A549 (cell line): ENCODE measurements at regions not wholly inside any gene's neighbourhood (a gene's known extent, or its start where the extent isn't known, plus 50 kb on each side); places are given as distances from the start of the nearest gene placed in this dataset.
A peak's percentile ranks its signal among the peaks of the same experiment; 100 is the strongest.

Experiments
- ATAC-seq, 2 experiments: fragments of 200-7000 bp in 1 of 2; fragments of >200 bp in 1 of 2; cut with Nextera tagmentation in 1 of 2; cut with Tn5 transposase in 1 of 2; 3 replicates each; pipeline versions ENCODE4 v1.8.0 to v1.9.1; 2018 to 2020; ENCODE audit warnings: mild to moderate bottlenecking in 1 of 2, moderate library complexity in 1 of 2
- CTCF ChIA-PET: fragments of 300-600 bp; sonication (Branson Sonifier 250); formaldehyde crosslinking; extraction: SDS; loops from one replicate; lab custom pipeline; 2021; ENCODE audit warnings: antibody characterized with exemption, inconsistent platforms; lab: Yijun Ruan, JAX
- POLR2A ChIA-PET: fragments of 350-600 bp; formaldehyde crosslinking; extraction: SDS; loops from one replicate; lab custom pipeline; 2021; ENCODE audit warnings: antibody characterized with exemption, inconsistent platforms; lab: Yijun Ruan, JAX
- DNase-seq, 2 experiments: peaks; one replicate each; pipeline versions ENCODE4 v3.0.0 to v3.0.0-alpha.2; 2011 to 2016; ENCODE audit warnings: low read depth in 1 of 2, low spot score in 1 of 2
- FAIRE-seq: peaks from 2 replicates; lab custom pipeline; 2011; peaks lifted over from hg19 to GRCh38; lab: Jason Lieb, UNC
- H3K27ac ChIP-seq, 2 experiments: fragments of >200 bp; sonication (Bioruptor Twin); formaldehyde crosslinking; 3 replicates each; pipeline ENCODE4 v1.5.1; 2016 to 2017
- H3K4me1 ChIP-seq: fragments of >200 bp; sonication (Bioruptor Twin); formaldehyde crosslinking; 3 replicates; pipeline ENCODE4 v1.6.1; 2016
- H3K4me2 ChIP-seq: fragments of >200 bp; sonication (Bioruptor Twin); formaldehyde crosslinking; 3 replicates; pipeline ENCODE4 v1.6.1; 2016
- H3K4me3 ChIP-seq: fragments of >200 bp; sonication (Bioruptor Twin); formaldehyde crosslinking; 3 replicates; pipeline ENCODE4 v1.5.1; 2016
- H3K9me3 ChIP-seq: fragments of >200 bp; sonication (Bioruptor Twin); formaldehyde crosslinking; 3 replicates; pipeline ENCODE4 v1.6.1; 2016
- CBX8 ChIP-seq: fragments of 200-600 bp; sonication (generic); IDR thresholded peaks from 2 replicates; pipeline ENCODE4 v1.6.1; 2016
- E2F6 ChIP-seq: IDR thresholded peaks from 2 replicates; pipeline ENCODE4 v1.6.1; 2012; ENCODE audit warnings: low read depth, borderline replicate concordance
- EHMT2 ChIP-seq: fragments of 200-600 bp; sonication (generic); IDR thresholded peaks from 2 replicates; pipeline ENCODE4 v1.6.1; 2016; ENCODE audit warnings: antibody characterized with exemption, low read depth, mild to moderate bottlenecking, moderate library complexity
- ESRRA ChIP-seq: fragments of 150-350 bp; IDR thresholded peaks from 2 replicates; pipeline ENCODE4 v1.6.1; 2014; ENCODE audit warnings: mild to moderate bottlenecking, low read length, borderline replicate concordance
- FOSB ChIP-seq: fragments of 250-450 bp; sonication (Bioruptor Pico); IDR thresholded peaks from 2 replicates; pipeline ENCODE4 v1.5.0; 2020; ENCODE audit warnings: mild to moderate bottlenecking, moderate library complexity
- FOSL2 ChIP-seq, 2 experiments: fragments of 450-650 bp in 1 of 2; fragments of >200 bp in 1 of 2; sonication (Bioruptor Twin) in 1 of 2; formaldehyde crosslinking; IDR thresholded peaks; 2 replicates each; pipeline versions ENCODE4 v1.5.0 to v1.6.1; 2016 to 2020; ENCODE audit warnings: mild to moderate bottlenecking in 1 of 2, moderate library complexity in 1 of 2
- GATA3 ChIP-seq: IDR thresholded peaks from 2 replicates; pipeline ENCODE4 v1.6.1; 2012; ENCODE audit warnings: borderline replicate concordance
- HOXA7 ChIP-seq: fragments of 250-450 bp; sonication (Bioruptor Pico); IDR thresholded peaks from 2 replicates; pipeline ENCODE4 v1.5.0; 2020; ENCODE audit warnings: mild to moderate bottlenecking, moderate library complexity
- HOXB13 ChIP-seq: fragments of 250-450 bp; sonication (Bioruptor Pico); IDR thresholded peaks from 2 replicates; pipeline ENCODE4 v1.5.0; 2020; ENCODE audit warnings: low read depth, mild to moderate bottlenecking, moderate library complexity
- HOXB5 ChIP-seq: fragments of 250-450 bp; sonication (Bioruptor Pico); IDR thresholded peaks from 2 replicates; pipeline ENCODE4 v1.5.0; 2020; ENCODE audit warnings: mild to moderate bottlenecking, moderate library complexity
- JUNB ChIP-seq: fragments of >200 bp; sonication (Bioruptor Twin); formaldehyde crosslinking; IDR thresholded peaks from 2 replicates; pipeline ENCODE4 v1.6.1; 2016
- KDM1A ChIP-seq: fragments of 200-600 bp; sonication (generic); IDR thresholded peaks from 2 replicates; pipeline ENCODE4 v1.6.1; 2016; ENCODE audit warnings: low read depth, mild to moderate bottlenecking
- MAFK ChIP-seq: fragments of 450-650 bp; IDR thresholded peaks from 2 replicates; pipeline ENCODE4 v1.6.1; 2014; ENCODE audit not compliant: partially characterized antibody
- MAZ ChIP-seq: fragments of 150-350 bp; IDR thresholded peaks from 2 replicates; pipeline ENCODE4 v1.6.1; 2014; ENCODE audit warnings: antibody characterized with exemption, low read depth, low read length, borderline replicate concordance
- MYC ChIP-seq: IDR thresholded peaks from 2 replicates; pipeline ENCODE4 v1.6.1; 2012; ENCODE audit warnings: mild to moderate bottlenecking, inconsistent platforms, low read length, improper control_type of control experiment, borderline replicate concordance
- NFE2L2 ChIP-seq: fragments of 150-350 bp; conservative IDR thresholded peaks from 2 replicates; pipeline ENCODE4 v1.6.1; 2014; ENCODE audit warnings: low read length
- POLR2A ChIP-seq: IDR thresholded peaks from 2 replicates; pipeline ENCODE4 v1.6.1; 2012; ENCODE audit warnings: mild to moderate bottlenecking, low read length
- RAD21 ChIP-seq, 2 experiments: fragments of >200 bp in 1 of 2; sonication (Bioruptor Twin) in 1 of 2; formaldehyde crosslinking in 1 of 2; IDR thresholded peaks in 1 of 2; conservative IDR thresholded peaks in 1 of 2; 2 replicates in 1 of 2; 3 replicates in 1 of 2; pipeline ENCODE4 v1.6.1; 2012 to 2018; ENCODE audit warnings: inconsistent platforms in 1 of 2
- RARB ChIP-seq: fragments of 250-450 bp; sonication (Bioruptor Pico); IDR thresholded peaks from 2 replicates; pipeline ENCODE4 v1.8.0; 2021; ENCODE audit warnings: mild to moderate bottlenecking, moderate library complexity
- RCOR1 ChIP-seq: fragments of 150-350 bp; IDR thresholded peaks from 2 replicates; pipeline ENCODE4 v1.6.1; 2014; ENCODE audit warnings: antibody characterized with exemption, low read length, low read depth
- RNF2 ChIP-seq: fragments of 200-600 bp; sonication (generic); IDR thresholded peaks from 2 replicates; pipeline ENCODE4 v1.6.1; 2016; ENCODE audit warnings: low read depth, mild to moderate bottlenecking, antibody characterized with exemption, moderate library complexity, borderline replicate concordance
- SREBF2 ChIP-seq: fragments of 450-650 bp; IDR thresholded peaks from 2 replicates; pipeline ENCODE4 v1.6.1; 2014; ENCODE audit warnings: mild to moderate bottlenecking, moderate library complexity
- TFCP2L1 ChIP-seq: fragments of 250-450 bp; sonication (Bioruptor Pico); IDR thresholded peaks from 2 replicates; pipeline ENCODE4 v1.5.0; 2021; ENCODE audit warnings: mild to moderate bottlenecking
- ZC3H11A ChIP-seq: fragments of 450-650 bp; IDR thresholded peaks from 2 replicates; pipeline ENCODE4 v1.6.1; 2014; ENCODE audit warnings: antibody characterized with exemption, mild to moderate bottlenecking
- ZSCAN20 ChIP-seq: fragments of 250-450 bp; sonication (Bioruptor Pico); IDR thresholded peaks from 2 replicates; pipeline ENCODE4 v1.8.0; 2022; ENCODE audit warnings: mild to moderate bottlenecking, moderate library complexity
- WGBS: methylation state at CpG from one replicate; pipeline ENCODE4 v1.1.6; 2017; ENCODE audit errors: missing lambda C conversion rate; 5-methylcytosine and 5-hydroxymethylcytosine counted together
- TF ChIP-seq, protein P1 (sequence below): IDR thresholded peaks from 2 replicates; pipeline ENCODE4 v1.6.1; 2012
- TF ChIP-seq, protein P2 (sequence below): fragments of 250-450 bp; sonication (Bioruptor Pico); IDR thresholded peaks from 2 replicates; pipeline ENCODE4 v1.5.0; 2021; ENCODE audit warnings: mild to moderate bottlenecking, moderate library complexity, borderline replicate concordance
- TF ChIP-seq, protein P3 (sequence below): IDR thresholded peaks from 2 replicates; pipeline ENCODE4 v1.6.1; 2012
- TF ChIP-seq, protein P4 (sequence below): fragments of 150-350 bp; IDR thresholded peaks from 2 replicates; pipeline ENCODE4 v1.6.1; 2014; ENCODE audit warnings: low read depth, mild to moderate bottlenecking, low read length
- TF ChIP-seq, protein P5 (sequence below): fragments of >200 bp; sonication (Bioruptor Twin); formaldehyde crosslinking; IDR thresholded peaks from 2 replicates; pipeline ENCODE4 v1.6.1; 2016

DNA sequence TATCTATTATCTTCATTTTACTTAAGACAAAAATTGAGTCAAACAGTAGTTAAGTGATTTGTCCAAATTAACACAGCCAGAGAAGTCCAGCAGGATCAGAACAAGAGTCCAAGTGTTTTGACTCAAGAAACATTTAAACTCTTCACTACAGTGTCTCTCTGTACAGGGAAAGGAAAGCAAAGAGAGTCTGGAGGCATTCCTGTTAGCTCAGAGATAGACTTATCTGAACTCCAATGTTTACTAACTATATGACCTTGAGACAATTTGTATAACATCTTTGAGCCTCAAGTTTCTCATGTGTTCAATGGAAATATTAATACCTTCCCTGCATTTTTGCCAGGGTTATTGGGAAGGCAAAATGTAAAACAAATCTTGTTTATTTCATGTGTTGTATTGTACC lies 849.1 kb downstream of the DIPK2A start:
- POLR2A ChIA-PET, result no interaction called here
- TF ChIP-seq MAFK, result no peak
- no peak for TF ChIP-seq MYC
- TF ChIP-seq, protein P1, sequence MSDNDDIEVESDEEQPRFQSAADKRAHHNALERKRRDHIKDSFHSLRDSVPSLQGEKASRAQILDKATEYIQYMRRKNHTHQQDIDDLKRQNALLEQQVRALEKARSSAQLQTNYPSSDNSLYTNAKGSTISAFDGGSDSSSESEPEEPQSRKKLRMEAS, result no peak
- TF ChIP-seq, protein P2, sequence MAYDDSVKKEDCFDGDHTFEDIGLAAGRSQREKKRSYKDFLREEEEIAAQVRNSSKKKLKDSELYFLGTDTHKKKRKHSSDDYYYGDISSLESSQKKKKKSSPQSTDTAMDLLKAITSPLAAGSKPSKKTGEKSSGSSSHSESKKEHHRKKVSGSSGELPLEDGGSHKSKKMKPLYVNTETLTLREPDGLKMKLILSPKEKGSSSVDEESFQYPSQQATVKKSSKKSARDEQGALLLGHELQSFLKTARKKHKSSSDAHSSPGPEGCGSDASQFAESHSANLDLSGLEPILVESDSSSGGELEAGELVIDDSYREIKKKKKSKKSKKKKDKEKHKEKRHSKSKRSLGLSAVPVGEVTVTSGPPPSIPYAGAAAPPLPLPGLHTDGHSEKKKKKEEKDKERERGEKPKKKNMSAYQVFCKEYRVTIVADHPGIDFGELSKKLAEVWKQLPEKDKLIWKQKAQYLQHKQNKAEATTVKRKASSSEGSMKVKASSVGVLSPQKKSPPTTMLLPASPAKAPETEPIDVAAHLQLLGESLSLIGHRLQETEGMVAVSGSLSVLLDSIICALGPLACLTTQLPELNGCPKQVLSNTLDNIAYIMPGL (CRISPR knock-in tag), result no peak
- no peak for TF ChIP-seq RAD21 (conservative IDR thresholded peaks at IDR 0.05 in 1 of 2, IDR thresholded peaks at IDR 0.05 in 1 of 2)
- TF ChIP-seq ZSCAN20 (CRISPR knock-in tag), result no peak
- no peak for TF ChIP-seq RARB (CRISPR knock-in tag)
- Histone ChIP-seq H3K4me1 (no peaks in the 10 kb centered on the region), H3K4me3 (no peak overlapping the region), H3K27ac (no peak overlapping the region), H3K9me3 (no peaks in the 10 kb centered on the region), H3K4me2 (no peak overlapping the region)
- CTCF ChIA-PET, result no interaction called here
- DNase-seq, result no peak
- no peak for ATAC-seq
- FAIRE-seq, result peak; percentile 51

DNA sequence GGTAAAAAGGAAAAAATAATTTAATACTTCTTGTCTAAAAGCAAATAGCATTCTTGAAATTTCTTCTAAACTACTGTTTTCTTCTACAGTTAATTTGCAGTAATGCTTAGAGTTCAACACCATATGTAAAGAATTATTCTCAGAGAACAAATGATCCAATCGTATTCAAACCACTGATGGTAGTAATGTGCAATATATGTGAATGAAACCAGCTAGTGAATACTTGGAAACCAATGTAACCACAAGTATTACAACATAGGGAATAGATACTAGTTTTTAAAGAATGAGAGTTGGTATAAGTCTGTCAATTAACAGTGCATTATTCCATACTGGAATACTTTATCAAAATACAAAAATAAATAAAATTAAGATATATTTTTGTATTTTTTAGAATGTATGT lies 850.0 kb downstream of the DIPK2A start:
- ChIA-PET POLR2A (no interaction called here), CTCF (no interaction called here)
- H3K27ac ChIP-seq, result no peak overlapping the region
- H3K4me3 ChIP-seq, result no peak overlapping the region
- no peak for DNase-seq
- ATAC-seq, result no peak
- TF ChIP-seq SREBF2 (no peak), HOXB5 (CRISPR knock-in tag) (no peak), POLR2A (no peak), RNF2 (no peak), KDM1A (no peak), E2F6 (no peak), CBX8 (no peak), GATA3 (no peak), TFCP2L1 (no peak), FOSL2 (IDR thresholded peaks at IDR 0.05) (no peak), FOSL2 (CRISPR knock-in tag; IDR thresholded peaks at IDR 0.05) (no peak)
- TF ChIP-seq, protein P1, result no peak
- 3% methylated on average over 1 of the region's 1 CpG for WGBS
- no peak for FAIRE-seq
- no peaks in the 10 kb centered on the region for H3K4me1 ChIP-seq
- H3K9me3 ChIP-seq, result no peaks in the 10 kb centered on the region
- H3K4me2 ChIP-seq, result no peak overlapping the region

DNA sequence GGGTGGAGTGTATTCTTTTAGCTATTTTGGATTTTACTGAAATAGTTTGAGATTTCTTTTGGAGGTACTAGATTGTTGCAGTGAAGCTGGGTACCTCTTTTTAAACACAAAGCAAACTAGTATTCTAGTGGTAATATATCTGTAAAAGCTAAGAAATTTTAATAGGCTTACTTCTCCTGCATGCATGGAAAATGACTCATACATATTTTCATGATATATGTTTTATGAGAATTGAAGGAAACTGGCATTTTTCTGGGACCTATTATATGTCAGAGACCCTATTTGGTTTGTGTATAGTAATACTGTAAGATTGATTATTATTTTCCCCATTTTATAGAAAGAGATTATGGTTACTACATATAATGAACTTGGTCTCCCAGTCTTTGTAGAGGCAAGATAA lies 851.0 kb downstream of the DIPK2A start:
- H3K9me3 ChIP-seq, result no peaks in the 10 kb centered on the region
- ChIA-PET CTCF (no interaction called here), POLR2A (no interaction called here)
- ATAC-seq (no peak), DNase-seq (no peak), FAIRE-seq (no peak)
- H3K27ac ChIP-seq, result no peak overlapping the region
- H3K4me1 ChIP-seq, result no peaks in the 10 kb centered on the region
- H3K4me2 ChIP-seq, result no peak overlapping the region
- H3K4me3 ChIP-seq, result no peak overlapping the region
- no peak for TF ChIP-seq KDM1A
- TF ChIP-seq HOXA7 (CRISPR knock-in tag), result no peak
- no peak for TF ChIP-seq E2F6
- TF ChIP-seq HOXB5 (CRISPR knock-in tag), result no peak
- TF ChIP-seq, protein P3, sequence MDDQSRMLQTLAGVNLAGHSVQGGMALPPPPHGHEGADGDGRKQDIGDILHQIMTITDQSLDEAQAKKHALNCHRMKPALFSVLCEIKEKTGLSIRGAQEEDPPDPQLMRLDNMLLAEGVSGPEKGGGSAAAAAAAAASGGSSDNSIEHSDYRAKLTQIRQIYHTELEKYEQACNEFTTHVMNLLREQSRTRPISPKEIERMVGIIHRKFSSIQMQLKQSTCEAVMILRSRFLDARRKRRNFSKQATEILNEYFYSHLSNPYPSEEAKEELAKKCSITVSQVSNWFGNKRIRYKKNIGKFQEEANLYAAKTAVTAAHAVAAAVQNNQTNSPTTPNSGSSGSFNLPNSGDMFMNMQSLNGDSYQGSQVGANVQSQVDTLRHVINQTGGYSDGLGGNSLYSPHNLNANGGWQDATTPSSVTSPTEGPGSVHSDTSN, result no peak
- TF ChIP-seq, protein P4, sequence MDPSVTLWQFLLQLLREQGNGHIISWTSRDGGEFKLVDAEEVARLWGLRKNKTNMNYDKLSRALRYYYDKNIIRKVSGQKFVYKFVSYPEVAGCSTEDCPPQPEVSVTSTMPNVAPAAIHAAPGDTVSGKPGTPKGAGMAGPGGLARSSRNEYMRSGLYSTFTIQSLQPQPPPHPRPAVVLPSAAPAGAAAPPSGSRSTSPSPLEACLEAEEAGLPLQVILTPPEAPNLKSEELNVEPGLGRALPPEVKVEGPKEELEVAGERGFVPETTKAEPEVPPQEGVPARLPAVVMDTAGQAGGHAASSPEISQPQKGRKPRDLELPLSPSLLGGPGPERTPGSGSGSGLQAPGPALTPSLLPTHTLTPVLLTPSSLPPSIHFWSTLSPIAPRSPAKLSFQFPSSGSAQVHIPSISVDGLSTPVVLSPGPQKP, result no peak
- TF ChIP-seq MAFK, result no peak
- TF ChIP-seq, protein P1, result no peak
- TF ChIP-seq RCOR1, result no peak
- no peak for TF ChIP-seq HOXB13 (CRISPR knock-in tag)
- TF ChIP-seq JUNB, result no peak
- TF ChIP-seq MAZ, result no peak
- no peak for TF ChIP-seq RARB (CRISPR knock-in tag)
- TF ChIP-seq, protein P5, sequence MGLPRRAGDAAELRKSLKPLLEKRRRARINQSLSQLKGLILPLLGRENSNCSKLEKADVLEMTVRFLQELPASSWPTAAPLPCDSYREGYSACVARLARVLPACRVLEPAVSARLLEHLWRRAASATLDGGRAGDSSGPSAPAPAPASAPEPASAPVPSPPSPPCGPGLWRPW, result no peak
- no peak for TF ChIP-seq ESRRA
- TF ChIP-seq EHMT2, result no peak
- TF ChIP-seq NFE2L2, result no peak
- no peak for TF ChIP-seq FOSB (CRISPR knock-in tag)
- no peak for TF ChIP-seq GATA3
- TF ChIP-seq ZC3H11A, result no peak
